HCT116 (cell line): ENCODE measurements at regions not wholly inside any gene's neighbourhood (a gene's known extent, or its start where the extent isn't known, plus 50 kb on each side); places are given as distances from the start of the nearest gene placed in this dataset.

Experiments
- ATAC-seq: fragments of 200-7000 bp; cut with Tn5 transposase; 2 replicates; pipeline ENCODE4 v1.9.1; 2020; ENCODE audit warnings: mild to moderate bottlenecking, moderate library complexity
- BruUV-seq: library from RNA; stranded (reverse); fragments of 400-500 nt; replicated peaks from 2 replicates; lab custom pipeline; 2021; lab: Mats Ljungman, UMichigan
- CTCF ChIA-PET: fragments of 300-600 bp; sonication (Branson Sonifier 250); formaldehyde crosslinking; loops from one replicate; lab custom pipeline; 2021; ENCODE audit warnings: antibody characterized with exemption; lab: Charles Lee
- POLR2A ChIA-PET: fragments of 300-600, 350-600 bp; sonication (Branson Sonifier 250); formaldehyde crosslinking; loops from one replicate; lab custom pipeline; 2021; ENCODE audit warnings: antibody characterized with exemption; lab: Charles Lee
- RAD21 ChIA-PET, 2 experiments: fragments of 300-600 bp; sonication (Branson Sonifier 250); formaldehyde crosslinking; loops; one replicate each; lab custom pipeline; 2023; ENCODE audit warnings: low total read pairs in 2 of 2; ENCODE audit not compliant: uncharacterized antibody in 2 of 2, unreplicated experiment in 2 of 2, low non-redundant PET in 1 of 2; lab: Charles Lee
- DNase-seq: peaks from one replicate; pipeline ENCODE4 v3.0.0-alpha.2; 2010; ENCODE audit warnings: low read depth, low spot score
- H2AFZ ChIP-seq: fragments of 200-600 bp; shearing (Covaris generic), sonication (generic); 2 replicates; pipeline ENCODE4 v1.6.1; 2017; ENCODE audit warnings: low read depth, mixed run types, mixed read lengths, antibody characterized with exemption, low read length; ENCODE audit not compliant: poor library complexity, severe bottlenecking
- H3K27ac ChIP-seq: 2 replicates; pipeline ENCODE4 v1.5.1; 2012; ENCODE audit warnings: low read depth, low read length
- H3K27me3 ChIP-seq: fragments of 200-600 bp; sonication (generic); 2 replicates; pipeline ENCODE4 v1.6.1; 2016; ENCODE audit warnings: mixed run types, low read length, mixed read lengths; ENCODE audit not compliant: insufficient read depth
- H3K36me3 ChIP-seq, 2 experiments: fragments of 200-500 bp in 1 of 2; fragments of 200-600 bp in 1 of 2; sonication (Bioruptor generic) in 1 of 2; sonication (generic) in 1 of 2; 2 replicates each; pipeline versions ENCODE4 v1.5.1 to v1.6.1; 2014 to 2016; ENCODE audit warnings: low read length in 2 of 2, inconsistent platforms in 1 of 2, mixed read lengths in 1 of 2, mixed run types in 1 of 2; ENCODE audit not compliant: insufficient read depth in 2 of 2, control insufficient read depth in 1 of 2
- H3K4me1 ChIP-seq, 2 experiments: fragments of 200-600 bp in 1 of 2; sonication (generic) in 1 of 2; 2 replicates each; pipeline versions ENCODE4 v1.5.1 to v1.6.1; 2012 to 2017; ENCODE audit warnings: low read length in 2 of 2, inconsistent platforms in 1 of 2, mild to moderate bottlenecking in 1 of 2, mixed read lengths in 1 of 2, mixed run types in 1 of 2, moderate library complexity in 1 of 2; ENCODE audit not compliant: insufficient read depth in 2 of 2, control insufficient read depth in 1 of 2
- H3K4me2 ChIP-seq: fragments of 200-600 bp; sonication (generic); 2 replicates; pipeline ENCODE4 v1.6.1; 2017; ENCODE audit warnings: mixed run types, low read length, mixed read lengths
- H3K4me3 ChIP-seq, 2 experiments: fragments of 200-600 bp in 1 of 2; sonication (generic) in 1 of 2; replicated peaks in 1 of 2; 2 replicates each; pipeline ENCODE4 v1.5.1; 2011 to 2016; ENCODE audit warnings: low read length in 2 of 2, control low read depth in 1 of 2, low read depth in 1 of 2, mild to moderate bottlenecking in 1 of 2, mixed read lengths in 1 of 2, mixed run types in 1 of 2
- H3K79me2 ChIP-seq: fragments of 200-600 bp; sonication (generic); 2 replicates; pipeline ENCODE4 v1.6.1; 2017; ENCODE audit warnings: mild to moderate bottlenecking, mixed run types, low read length, moderate library complexity, mixed read lengths; ENCODE audit not compliant: insufficient read depth
- H3K9ac ChIP-seq: fragments of 200-600 bp; sonication (generic); 2 replicates; pipeline ENCODE4 v1.6.1; 2016; ENCODE audit warnings: low read length, mixed read lengths
- H3K9me2 ChIP-seq: fragments of 200-600 bp; sonication (generic), shearing (Covaris generic); 2 replicates; pipeline ENCODE4 v1.6.1; 2017; ENCODE audit warnings: mixed run types, mild to moderate bottlenecking, moderate library complexity; ENCODE audit not compliant: insufficient read depth
- H3K9me3 ChIP-seq, 2 experiments: fragments of 200-500 bp in 1 of 2; fragments of 200-600 bp in 1 of 2; sonication (Bioruptor generic) in 1 of 2; sonication (generic) in 1 of 2; 2 replicates each; pipeline ENCODE4 v1.6.1; 2014 to 2017; ENCODE audit warnings: low read length in 2 of 2, mixed read lengths in 2 of 2, inconsistent platforms in 1 of 2, low read depth in 1 of 2, mild to moderate bottlenecking in 1 of 2, mixed run types in 1 of 2, moderate library complexity in 1 of 2; ENCODE audit not compliant: control insufficient read depth in 1 of 2, insufficient read depth in 1 of 2
- H4K20me1 ChIP-seq: fragments of 200-600 bp; sonication (generic), shearing (Covaris generic); 2 replicates; pipeline ENCODE4 v1.6.1; 2017; ENCODE audit warnings: mixed run types, mild to moderate bottlenecking, moderate library complexity; ENCODE audit not compliant: insufficient read depth
- CBX3 ChIP-seq: IDR thresholded peaks from 2 replicates; pipeline ENCODE4 v1.6.1; 2012; ENCODE audit warnings: low read depth
- CEBPB ChIP-seq: IDR thresholded peaks from 2 replicates; pipeline ENCODE4 v1.6.1; 2012; ENCODE audit warnings: low read depth
- EGR1 ChIP-seq: IDR thresholded peaks from 2 replicates; pipeline ENCODE4 v1.6.1; 2012; ENCODE audit warnings: low read depth
- ELF1 ChIP-seq: IDR thresholded peaks from 2 replicates; pipeline ENCODE4 v1.6.1; 2012; ENCODE audit warnings: low read depth, borderline replicate concordance
- EZH2 ChIP-seq: fragments of 200-600 bp; sonication (generic); IDR thresholded peaks from 2 replicates; pipeline ENCODE4 v1.6.1; 2017; ENCODE audit warnings: antibody characterized with exemption, mixed run types
- FOSL1 ChIP-seq: IDR thresholded peaks from 2 replicates; pipeline ENCODE4 v1.6.1; 2012; ENCODE audit warnings: low read depth
- JUND ChIP-seq: IDR thresholded peaks from 2 replicates; pipeline ENCODE4 v1.6.1; 2012
- POLR2A ChIP-seq: IDR thresholded peaks from 2 replicates; pipeline ENCODE4 v1.7.0; 2011; ENCODE audit warnings: borderline replicate concordance; ENCODE audit not compliant: insufficient read depth, insufficient read length; ENCODE audit errors: extremely low read depth
- RAD21 ChIP-seq: IDR thresholded peaks from 2 replicates; pipeline ENCODE4 v1.6.1; 2012; ENCODE audit warnings: low read depth, mild to moderate bottlenecking
- SP1 ChIP-seq: IDR thresholded peaks from 2 replicates; pipeline ENCODE4 v1.6.1; 2012; ENCODE audit warnings: low read depth
- SRF ChIP-seq: IDR thresholded peaks from 2 replicates; pipeline ENCODE4 v1.6.1; 2012; ENCODE audit warnings: low read depth
- ZFX ChIP-seq: fragments of 450-650 bp; IDR thresholded peaks from 2 replicates; pipeline ENCODE4 v1.6.1; 2017
- ZNF274 ChIP-seq: fragments of 200-500 bp; sonication (Bioruptor generic); IDR thresholded peaks from 2 replicates; pipeline ENCODE4 v1.6.1; 2014; ENCODE audit warnings: mild to moderate bottlenecking, low read depth, low read length, inconsistent platforms
- intact Hi-C: fragments of 100-400 bp; cut with micrococcal nuclease; formaldehyde crosslinking; loops from 2 replicates; pipeline ENCODE4 v1.10.0; 2022
- TF ChIP-seq, protein P1 (sequence below), 3 experiments: fragments of 200-600 bp in 1 of 3; sonication (generic) in 1 of 3; IDR thresholded peaks in 2 of 3; conservative IDR thresholded peaks in 1 of 3; 2 replicates each; pipeline ENCODE4 v1.5.1; 2012 to 2017; ENCODE audit warnings: low read depth in 2 of 3, low read length in 2 of 3, antibody characterized with exemption in 1 of 3, borderline replicate concordance in 1 of 3, control low read depth in 1 of 3, mild to moderate bottlenecking in 1 of 3, mixed read lengths in 1 of 3, mixed run types in 1 of 3, moderate library complexity in 1 of 3; ENCODE audit not compliant: insufficient read depth in 1 of 3
- TF ChIP-seq, protein P2 (sequence below): IDR thresholded peaks from 2 replicates; pipeline ENCODE4 v1.6.1; 2012
- TF ChIP-seq, protein P3 (sequence below): IDR thresholded peaks from 2 replicates; pipeline ENCODE4 v1.6.1; 2012

- no peak for DNase-seq
These were observed 698.3 kb upstream of the FANCL start for GRCh38 chr2:58939388-58939787.

GRCh38 chr2:58938988-58939387, 697.9 kb upstream of the FANCL start:
- Histone ChIP-seq H3K9ac (no peak overlapping the region), H2AFZ (no peak overlapping the region), H3K27me3 (peaks cover 6% of the 10 kb centered on the region; the same call in 1 of the 2 replicates), H3K79me2 (no peaks in the 10 kb centered on the region), H3K36me3 (no peaks in the 10 kb centered on the region), H3K9me2 (no peaks in the 10 kb centered on the region), H3K4me2 (no peak overlapping the region), H3K4me3 (no peak overlapping the region), H4K20me1 (no peaks in the 10 kb centered on the region), H3K27ac (no peak overlapping the region), H3K9me3 (no peaks in the 10 kb centered on the region), H3K4me1 (no peaks in the 10 kb centered on the region)
- no peak for ATAC-seq
- POLR2A ChIA-PET, result no interaction called here
- RAD21 ChIA-PET, result no interaction called here
- intact Hi-C loops, result no loop called here
- CTCF ChIA-PET, result no interaction called here
- BruUV-seq, result no TSS peak
- no peak for DNase-seq
- TF ChIP-seq EGR1, result no peak
- TF ChIP-seq RAD21, result no peak
- TF ChIP-seq, protein P1, sequence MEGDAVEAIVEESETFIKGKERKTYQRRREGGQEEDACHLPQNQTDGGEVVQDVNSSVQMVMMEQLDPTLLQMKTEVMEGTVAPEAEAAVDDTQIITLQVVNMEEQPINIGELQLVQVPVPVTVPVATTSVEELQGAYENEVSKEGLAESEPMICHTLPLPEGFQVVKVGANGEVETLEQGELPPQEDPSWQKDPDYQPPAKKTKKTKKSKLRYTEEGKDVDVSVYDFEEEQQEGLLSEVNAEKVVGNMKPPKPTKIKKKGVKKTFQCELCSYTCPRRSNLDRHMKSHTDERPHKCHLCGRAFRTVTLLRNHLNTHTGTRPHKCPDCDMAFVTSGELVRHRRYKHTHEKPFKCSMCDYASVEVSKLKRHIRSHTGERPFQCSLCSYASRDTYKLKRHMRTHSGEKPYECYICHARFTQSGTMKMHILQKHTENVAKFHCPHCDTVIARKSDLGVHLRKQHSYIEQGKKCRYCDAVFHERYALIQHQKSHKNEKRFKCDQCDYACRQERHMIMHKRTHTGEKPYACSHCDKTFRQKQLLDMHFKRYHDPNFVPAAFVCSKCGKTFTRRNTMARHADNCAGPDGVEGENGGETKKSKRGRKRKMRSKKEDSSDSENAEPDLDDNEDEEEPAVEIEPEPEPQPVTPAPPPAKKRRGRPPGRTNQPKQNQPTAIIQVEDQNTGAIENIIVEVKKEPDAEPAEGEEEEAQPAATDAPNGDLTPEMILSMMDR (IDR thresholded peaks at IDR 0.05 in 2 of 3, conservative IDR thresholded peaks at IDR 0.05 in 1 of 3; ENCODE audit: borderline replicate concordance in 1 of 3, insufficient read depth in 1 of 3, low read depth in 2 of 3, low read length in 2 of 3), result no peak
- no peak for TF ChIP-seq ELF1
- no peak for TF ChIP-seq CEBPB
- TF ChIP-seq CBX3, result no peak
- no peak for TF ChIP-seq ZNF274
- TF ChIP-seq, protein P2, sequence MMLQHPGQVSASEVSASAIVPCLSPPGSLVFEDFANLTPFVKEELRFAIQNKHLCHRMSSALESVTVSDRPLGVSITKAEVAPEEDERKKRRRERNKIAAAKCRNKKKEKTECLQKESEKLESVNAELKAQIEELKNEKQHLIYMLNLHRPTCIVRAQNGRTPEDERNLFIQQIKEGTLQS, result no peak
- TF ChIP-seq JUND, result no peak
- TF ChIP-seq, protein P3, sequence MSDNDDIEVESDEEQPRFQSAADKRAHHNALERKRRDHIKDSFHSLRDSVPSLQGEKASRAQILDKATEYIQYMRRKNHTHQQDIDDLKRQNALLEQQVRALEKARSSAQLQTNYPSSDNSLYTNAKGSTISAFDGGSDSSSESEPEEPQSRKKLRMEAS, result no peak
- TF ChIP-seq FOSL1, result no peak
- no peak for TF ChIP-seq EZH2
- no peak for TF ChIP-seq SRF
- no peak for TF ChIP-seq POLR2A
- TF ChIP-seq SP1, result no peak

More at GRCh38 chr2:58939388-58939787, 698.3 kb upstream of the FANCL start:
- ChIA-PET CTCF (no interaction called here), POLR2A (no interaction called here), RAD21 (no interaction called here)
- no peak overlapping the region for H3K9ac ChIP-seq
- H3K4me3 ChIP-seq, result no peak overlapping the region
- no peaks in the 10 kb centered on the region for H3K79me2 ChIP-seq
- H2AFZ ChIP-seq, result no peak overlapping the region
- intact Hi-C loops, result no loop called here
- H4K20me1 ChIP-seq, result no peaks in the 10 kb centered on the region
- H3K36me3 ChIP-seq, result no peaks in the 10 kb centered on the region
- H3K4me1 ChIP-seq, result no peaks in the 10 kb centered on the region
- no peaks in the 10 kb centered on the region for H3K9me3 ChIP-seq
- H3K27me3 ChIP-seq, result peaks cover 6% of the 10 kb centered on the region; the same call in 1 of the 2 replicates
- no peak for ATAC-seq
- no peak overlapping the region for H3K27ac ChIP-seq
- BruUV-seq, result no TSS peak
- H3K4me2 ChIP-seq, result no peak overlapping the region
- no peaks in the 10 kb centered on the region for H3K9me2 ChIP-seq
- no peak for TF ChIP-seq FOSL1
- TF ChIP-seq ZFX, result no peak
- TF ChIP-seq CEBPB, result no peak
- TF ChIP-seq, protein P1 (IDR thresholded peaks at IDR 0.05 in 2 of 3, conservative IDR thresholded peaks at IDR 0.05 in 1 of 3; ENCODE audit: borderline replicate concordance in 1 of 3, insufficient read depth in 1 of 3, low read depth in 2 of 3, low read length in 2 of 3), result no peak
- TF ChIP-seq, all 23 proteins: peak for 0
